Ishikawa (cell line): ENCODE measurements at regions not wholly inside any gene's neighbourhood (a gene's known extent, or its start where the extent isn't known, plus 50 kb on each side); places are given as distances from the start of the nearest gene placed in this dataset.

Experiments used
- CEBPB ChIP-seq: IDR thresholded peaks from 2 replicates; pipeline ENCODE4 v1.6.1; 2012
- EGR1 ChIP-seq: IDR thresholded peaks from 2 replicates; pipeline ENCODE4 v1.6.1; 2012
- EP300 ChIP-seq: IDR thresholded peaks from 2 replicates; pipeline ENCODE4 v1.6.1; 2012; ENCODE audit warnings: borderline replicate concordance
- FOXM1 ChIP-seq: IDR thresholded peaks from 2 replicates; pipeline ENCODE4 v1.6.1; 2012; ENCODE audit warnings: low read depth, borderline replicate concordance
- NFIC ChIP-seq: IDR thresholded peaks from 2 replicates; pipeline ENCODE4 v1.6.1; 2012
- RAD21 ChIP-seq: IDR thresholded peaks from 2 replicates; pipeline ENCODE4 v1.6.1; 2012; ENCODE audit warnings: low read depth
- TAF1 ChIP-seq: IDR thresholded peaks from 2 replicates; pipeline ENCODE4 v1.6.1; 2012; ENCODE audit warnings: low read depth, mild to moderate bottlenecking
- TCF12 ChIP-seq: IDR thresholded peaks from 2 replicates; pipeline ENCODE4 v1.6.1; 2012; ENCODE audit warnings: low read depth
- YY1 ChIP-seq: IDR thresholded peaks from 2 replicates; pipeline ENCODE4 v1.6.1; 2012; ENCODE audit warnings: low read depth
- ZBTB7A ChIP-seq: IDR thresholded peaks from 2 replicates; pipeline ENCODE4 v1.6.1; 2012; ENCODE audit warnings: low read depth
- TF ChIP-seq, protein P1 (sequence below): IDR thresholded peaks from 2 replicates; pipeline ENCODE4 v1.6.1; 2012; ENCODE audit warnings: low read depth, mild to moderate bottlenecking
- TF ChIP-seq, protein P2 (sequence below): IDR thresholded peaks from 2 replicates; pipeline ENCODE4 v1.6.1; 2012

DNA sequence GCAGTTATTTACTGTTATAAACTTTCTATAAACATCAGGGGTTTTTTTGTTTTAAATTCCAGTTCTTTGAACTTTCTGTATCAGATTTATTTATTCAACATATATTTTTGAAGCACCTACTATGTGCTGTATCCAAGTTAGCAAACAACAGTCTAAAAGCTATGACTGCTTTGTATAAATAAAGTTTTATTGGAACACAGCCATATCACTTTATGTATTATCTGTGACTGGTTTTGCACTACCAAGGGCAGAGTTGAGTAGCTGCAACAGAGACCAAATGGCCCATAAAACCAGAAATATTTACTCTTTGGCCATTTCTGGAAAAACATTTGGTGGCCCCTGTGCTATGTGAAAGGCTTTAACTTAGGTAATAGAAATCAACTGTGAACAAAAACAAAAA is 110.2 kb upstream of the ERCC4 start:
- TF ChIP-seq EP300 (no peak), YY1 (no peak), RAD21 (no peak), TAF1 (no peak), EGR1 (no peak), TCF12 (no peak), CEBPB (no peak), FOXM1 (no peak), NFIC (no peak), ZBTB7A (no peak)
- TF ChIP-seq, protein P1, sequence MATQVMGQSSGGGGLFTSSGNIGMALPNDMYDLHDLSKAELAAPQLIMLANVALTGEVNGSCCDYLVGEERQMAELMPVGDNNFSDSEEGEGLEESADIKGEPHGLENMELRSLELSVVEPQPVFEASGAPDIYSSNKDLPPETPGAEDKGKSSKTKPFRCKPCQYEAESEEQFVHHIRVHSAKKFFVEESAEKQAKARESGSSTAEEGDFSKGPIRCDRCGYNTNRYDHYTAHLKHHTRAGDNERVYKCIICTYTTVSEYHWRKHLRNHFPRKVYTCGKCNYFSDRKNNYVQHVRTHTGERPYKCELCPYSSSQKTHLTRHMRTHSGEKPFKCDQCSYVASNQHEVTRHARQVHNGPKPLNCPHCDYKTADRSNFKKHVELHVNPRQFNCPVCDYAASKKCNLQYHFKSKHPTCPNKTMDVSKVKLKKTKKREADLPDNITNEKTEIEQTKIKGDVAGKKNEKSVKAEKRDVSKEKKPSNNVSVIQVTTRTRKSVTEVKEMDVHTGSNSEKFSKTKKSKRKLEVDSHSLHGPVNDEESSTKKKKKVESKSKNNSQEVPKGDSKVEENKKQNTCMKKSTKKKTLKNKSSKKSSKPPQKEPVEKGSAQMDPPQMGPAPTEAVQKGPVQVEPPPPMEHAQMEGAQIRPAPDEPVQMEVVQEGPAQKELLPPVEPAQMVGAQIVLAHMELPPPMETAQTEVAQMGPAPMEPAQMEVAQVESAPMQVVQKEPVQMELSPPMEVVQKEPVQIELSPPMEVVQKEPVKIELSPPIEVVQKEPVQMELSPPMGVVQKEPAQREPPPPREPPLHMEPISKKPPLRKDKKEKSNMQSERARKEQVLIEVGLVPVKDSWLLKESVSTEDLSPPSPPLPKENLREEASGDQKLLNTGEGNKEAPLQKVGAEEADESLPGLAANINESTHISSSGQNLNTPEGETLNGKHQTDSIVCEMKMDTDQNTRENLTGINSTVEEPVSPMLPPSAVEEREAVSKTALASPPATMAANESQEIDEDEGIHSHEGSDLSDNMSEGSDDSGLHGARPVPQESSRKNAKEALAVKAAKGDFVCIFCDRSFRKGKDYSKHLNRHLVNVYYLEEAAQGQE: no peak
- TF ChIP-seq, protein P2, sequence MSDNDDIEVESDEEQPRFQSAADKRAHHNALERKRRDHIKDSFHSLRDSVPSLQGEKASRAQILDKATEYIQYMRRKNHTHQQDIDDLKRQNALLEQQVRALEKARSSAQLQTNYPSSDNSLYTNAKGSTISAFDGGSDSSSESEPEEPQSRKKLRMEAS: no peak
